Smooth muscle cell (in vitro differentiated cells): ENCODE measurements at regions not wholly inside any gene's neighbourhood (a gene's known extent, or its start where the extent isn't known, plus 50 kb on each side); places are given as distances from the start of the nearest gene placed in this dataset. TPM values are rescaled to one million over a fixed set of nuclear protein-coding genes. Genes with fewer than 3 reads are reported as not detected.

Experiments used
- DNase-seq: peaks from one replicate; lab custom pipeline; 2025; ENCODE audit not compliant: unreplicated experiment; lab: John Stamatoyannopoulos, UW
- H2AFZ ChIP-seq: fragments of 200-600 bp; sonication (generic); 2 replicates; pipeline ENCODE4 v1.6.0; 2016; ENCODE audit warnings: antibody characterized with exemption, low read depth, mild to moderate bottlenecking
- H3F3A ChIP-seq: fragments of 200-600 bp; sonication (generic); 2 replicates; pipeline ENCODE4 v1.6.0; 2017; ENCODE audit warnings: antibody characterized with exemption, low read depth
- H3K27ac ChIP-seq: fragments of 200-600 bp; sonication (generic); 2 replicates; pipeline ENCODE4 v1.5.1; 2016; ENCODE audit warnings: low read depth, mild to moderate bottlenecking
- H3K27me3 ChIP-seq: fragments of 200-600 bp; sonication (generic); 2 replicates; pipeline ENCODE4 v1.6.1; 2016; ENCODE audit warnings: low read depth, mild to moderate bottlenecking
- H3K36me3 ChIP-seq: fragments of 200-600 bp; sonication (generic); 2 replicates; pipeline ENCODE4 v1.5.1; 2016; ENCODE audit warnings: low read depth
- H3K4me1 ChIP-seq: fragments of 200-600 bp; sonication (generic); 2 replicates; pipeline ENCODE4 v1.5.1; 2016; ENCODE audit warnings: low read depth
- H3K4me2 ChIP-seq: fragments of 200-600 bp; sonication (generic); 2 replicates; pipeline ENCODE4 v1.6.0; 2016; ENCODE audit warnings: mild to moderate bottlenecking
- H3K4me3 ChIP-seq: fragments of 200-600 bp; sonication (generic); 2 replicates; pipeline ENCODE4 v1.5.1; 2016; ENCODE audit warnings: mild to moderate bottlenecking
- H3K79me2 ChIP-seq: fragments of 200-600 bp; sonication (generic); 2 replicates; pipeline ENCODE4 v1.6.0; 2016; ENCODE audit warnings: low read depth, mild to moderate bottlenecking
- H3K9ac ChIP-seq: fragments of 200-600 bp; sonication (generic); 2 replicates; pipeline ENCODE4 v1.6.0; 2016; ENCODE audit warnings: low read depth
- H3K9me3 ChIP-seq: fragments of 200-600 bp; sonication (generic); replicated peaks from 2 replicates; pipeline ENCODE4 v1.5.1; 2016; ENCODE audit warnings: low read depth
- H4K20me1 ChIP-seq: fragments of 200-600 bp; sonication (generic); 2 replicates; pipeline ENCODE4 v1.6.0; 2016; ENCODE audit warnings: low read depth
- WGBS: methylation state at CpG from one replicate; pipeline ENCODE4 v1.1.7; 2016; ENCODE audit warnings: low lambda C conversion rate; 5-methylcytosine and 5-hydroxymethylcytosine counted together
- small RNA-seq: library from RNA; depleted of rRNA; stranded (forward); fragments of <200 nt; gene quantifications from one replicate; pipeline ENCODE3, GENCODE V24; 2014
- TF ChIP-seq, protein P1 (sequence below): fragments of 200-600 bp; sonication (generic); IDR thresholded peaks from 2 replicates; pipeline ENCODE4 v1.5.1; 2017; ENCODE audit warnings: borderline replicate concordance, mild to moderate bottlenecking, antibody characterized with exemption; ENCODE audit not compliant: insufficient read depth, poor library complexity, severe bottlenecking

GRCh38 chr5:120402606-120403005 lies 61.5 kb upstream of the PRR16 start:
- H3K4me2 ChIP-seq = no peak overlapping the region
- H3K9ac ChIP-seq = no peak overlapping the region
- no peak overlapping the region for H3K4me3 ChIP-seq
- no peaks in the 10 kb centered on the region for H3K27me3 ChIP-seq
- H3K79me2 ChIP-seq = no peaks in the 10 kb centered on the region
- no peak overlapping the region for H2AFZ ChIP-seq
- no peak overlapping the region for H3K27ac ChIP-seq
- WGBS = 90% methylated on average over 2 of the region's 2 CpGs
- H3K36me3 ChIP-seq = no peaks in the 10 kb centered on the region
- TF ChIP-seq, protein P1, sequence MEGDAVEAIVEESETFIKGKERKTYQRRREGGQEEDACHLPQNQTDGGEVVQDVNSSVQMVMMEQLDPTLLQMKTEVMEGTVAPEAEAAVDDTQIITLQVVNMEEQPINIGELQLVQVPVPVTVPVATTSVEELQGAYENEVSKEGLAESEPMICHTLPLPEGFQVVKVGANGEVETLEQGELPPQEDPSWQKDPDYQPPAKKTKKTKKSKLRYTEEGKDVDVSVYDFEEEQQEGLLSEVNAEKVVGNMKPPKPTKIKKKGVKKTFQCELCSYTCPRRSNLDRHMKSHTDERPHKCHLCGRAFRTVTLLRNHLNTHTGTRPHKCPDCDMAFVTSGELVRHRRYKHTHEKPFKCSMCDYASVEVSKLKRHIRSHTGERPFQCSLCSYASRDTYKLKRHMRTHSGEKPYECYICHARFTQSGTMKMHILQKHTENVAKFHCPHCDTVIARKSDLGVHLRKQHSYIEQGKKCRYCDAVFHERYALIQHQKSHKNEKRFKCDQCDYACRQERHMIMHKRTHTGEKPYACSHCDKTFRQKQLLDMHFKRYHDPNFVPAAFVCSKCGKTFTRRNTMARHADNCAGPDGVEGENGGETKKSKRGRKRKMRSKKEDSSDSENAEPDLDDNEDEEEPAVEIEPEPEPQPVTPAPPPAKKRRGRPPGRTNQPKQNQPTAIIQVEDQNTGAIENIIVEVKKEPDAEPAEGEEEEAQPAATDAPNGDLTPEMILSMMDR = no peak
- H3K9me3 ChIP-seq = no peaks in the 10 kb centered on the region
- DNase-seq = no peak
- H3F3A ChIP-seq = no peaks in the 10 kb centered on the region
- H4K20me1 ChIP-seq = no peaks in the 10 kb centered on the region
- no peaks in the 10 kb centered on the region for H3K4me1 ChIP-seq

DNA sequence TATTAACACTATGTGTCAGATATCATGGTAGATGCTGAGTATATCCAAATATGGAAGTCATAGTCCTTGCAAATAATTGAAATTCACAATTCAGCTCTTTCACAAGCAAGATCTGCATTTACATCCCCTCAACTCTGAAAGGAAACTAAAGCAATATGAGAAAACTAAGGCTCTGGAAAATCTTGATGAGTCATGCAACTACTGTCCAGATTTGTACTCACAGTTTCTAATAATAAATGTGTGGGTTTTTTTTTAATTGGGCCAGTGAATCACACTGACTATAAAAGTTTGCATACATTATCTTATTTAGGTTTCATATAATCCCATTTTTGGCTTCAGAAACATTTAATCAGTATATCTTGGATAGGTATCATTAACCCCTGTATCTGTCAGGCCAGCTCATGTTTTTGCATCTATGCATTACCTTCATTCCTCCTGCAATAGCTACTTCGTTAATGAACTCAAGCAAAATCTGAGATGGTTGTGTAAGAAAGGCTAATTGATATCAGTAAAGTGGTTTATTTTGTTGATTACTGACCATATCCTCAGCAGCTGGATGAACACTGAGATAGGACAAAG lies 58.7 kb upstream of the PRR16 start:
- no peak overlapping the region for H3K9ac ChIP-seq
- no peaks in the 10 kb centered on the region for H3K9me3 ChIP-seq
- no peak for DNase-seq
- peak overlapping the region; percentile 45 for H3K4me2 ChIP-seq
- 47% methylated on average over 1 of the region's 1 CpG for WGBS
- no peaks in the 10 kb centered on the region for H3K79me2 ChIP-seq
- H3K27ac ChIP-seq = peak overlapping the region; percentile 80
- H3K36me3 ChIP-seq = no peaks in the 10 kb centered on the region
- no peaks in the 10 kb centered on the region for H3K4me1 ChIP-seq
- no peaks in the 10 kb centered on the region for H4K20me1 ChIP-seq
- no peaks in the 10 kb centered on the region for H3F3A ChIP-seq
- TF ChIP-seq, protein P1 = no peak
- no peaks in the 10 kb centered on the region for H3K27me3 ChIP-seq
- H2AFZ ChIP-seq = no peak overlapping the region
- no peak overlapping the region for H3K4me3 ChIP-seq

DNA sequence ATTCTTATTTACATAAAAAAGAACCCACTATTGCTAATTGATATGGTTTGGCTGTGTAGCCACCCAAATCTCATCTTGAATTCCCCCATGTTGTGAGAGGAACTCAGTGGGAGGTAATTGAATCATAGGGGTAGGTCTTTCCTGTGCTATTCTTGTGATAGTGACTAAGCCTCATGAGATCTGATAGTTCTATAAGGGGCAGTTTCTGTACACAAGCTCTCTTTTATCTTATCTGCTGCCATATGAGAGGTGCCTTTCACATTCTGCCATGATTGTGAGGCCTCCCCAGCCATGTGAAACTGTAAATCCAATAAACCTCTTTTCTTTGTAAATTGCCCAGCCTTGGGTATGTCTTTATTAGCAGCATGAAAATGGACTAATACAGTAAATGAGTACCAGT lies 58.2 kb upstream of the PRR16 start:
- Histone ChIP-seq H3K27me3 (no peaks in the 10 kb centered on the region), H3K4me2 (peak overlapping the region; percentile 45), H3K27ac (peak overlapping the region; percentile 80), H3K4me1 (no peaks in the 10 kb centered on the region), H2AFZ (no peak overlapping the region), H4K20me1 (no peaks in the 10 kb centered on the region), H3K4me3 (no peak overlapping the region), H3K9me3 (no peaks in the 10 kb centered on the region), H3K9ac (no peak overlapping the region), H3K79me2 (no peaks in the 10 kb centered on the region), H3F3A (no peaks in the 10 kb centered on the region), H3K36me3 (no peaks in the 10 kb centered on the region)
- DNase-seq = no peak
- TF ChIP-seq, protein P1 = no peak

DNA sequence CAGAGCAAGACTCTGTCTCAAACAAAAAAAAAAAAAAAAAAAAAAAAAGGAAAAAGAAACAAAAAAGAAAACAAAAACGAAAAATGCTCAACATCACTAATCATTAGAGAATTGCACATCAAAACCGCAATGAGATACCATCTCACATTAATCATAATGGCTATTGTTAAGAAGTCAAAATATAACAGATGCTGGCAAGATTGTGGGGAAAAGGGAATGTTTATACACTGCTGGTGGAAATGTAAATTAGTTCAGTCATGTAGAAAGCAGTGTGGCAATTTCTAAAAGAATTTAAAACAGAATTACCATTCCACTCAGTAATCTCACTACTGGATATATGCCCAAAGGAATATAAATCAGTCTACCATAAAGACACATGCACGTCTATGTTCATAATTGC lies 50.4 kb upstream of the PRR16 start:
- no peaks in the 10 kb centered on the region for H3K4me1 ChIP-seq
- no peaks in the 10 kb centered on the region for H4K20me1 ChIP-seq
- H3K36me3 ChIP-seq = no peaks in the 10 kb centered on the region
- H3K27me3 ChIP-seq = no peaks in the 10 kb centered on the region
- no peaks in the 10 kb centered on the region for H3K79me2 ChIP-seq
- WGBS = 95% methylated on average over 3 of the region's 3 CpGs
- H3F3A ChIP-seq = no peaks in the 10 kb centered on the region
- no peak overlapping the region for H3K4me3 ChIP-seq
- H3K27ac ChIP-seq = no peak overlapping the region
- H3K4me2 ChIP-seq = no peak overlapping the region
- peaks cover 2% of the 10 kb centered on the region for H3K9me3 ChIP-seq
- H2AFZ ChIP-seq = no peak overlapping the region
- DNase-seq = no peak
- TF ChIP-seq, protein P1 = no peak
- no peak overlapping the region for H3K9ac ChIP-seq

Small RNA genes lying in the stretch of these regions (small RNA-seq; reads per million reads assigned to genes)
- not detected for gene RNU6-718P
